ENCODE measurements at regions not wholly inside any gene's neighbourhood (a gene's known extent, or its start where the extent isn't known, plus 50 kb on each side); places are given as distances from the start of the nearest gene placed in this dataset.
"Not testable (repeated sequence)": the region's sequence is repeated elsewhere in the genome, so short reads cannot be mapped to it uniquely, and the experiment has no call there.

DNA sequence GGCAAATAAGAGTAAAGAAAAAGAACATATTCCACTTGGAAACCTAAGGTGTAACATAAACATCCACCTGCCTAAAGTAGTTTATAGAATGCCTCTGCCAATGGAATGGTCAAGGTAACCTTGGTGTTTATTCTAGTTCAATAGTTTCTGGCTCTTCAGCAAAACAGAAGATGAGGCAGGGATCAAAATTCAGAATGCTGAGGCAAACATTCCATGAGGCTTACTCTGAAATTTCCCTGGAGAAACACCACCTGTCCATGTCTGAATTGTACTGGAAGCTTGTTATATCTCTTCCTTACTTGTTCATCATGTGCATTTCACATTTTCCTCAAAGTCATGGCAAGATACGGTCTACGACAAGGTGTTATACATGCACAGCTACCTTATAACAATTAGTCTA, 1862.4 kb upstream of the ACO1 start:
- in situ Hi-C loops (cut with HindIII; ENCODE audit: low pct_ligation_motif_present, low pct_unique_long_range_greater_than_20kb, low sequenced_read_pairs) = no loop called here
- DNase-seq = no peak

DNA sequence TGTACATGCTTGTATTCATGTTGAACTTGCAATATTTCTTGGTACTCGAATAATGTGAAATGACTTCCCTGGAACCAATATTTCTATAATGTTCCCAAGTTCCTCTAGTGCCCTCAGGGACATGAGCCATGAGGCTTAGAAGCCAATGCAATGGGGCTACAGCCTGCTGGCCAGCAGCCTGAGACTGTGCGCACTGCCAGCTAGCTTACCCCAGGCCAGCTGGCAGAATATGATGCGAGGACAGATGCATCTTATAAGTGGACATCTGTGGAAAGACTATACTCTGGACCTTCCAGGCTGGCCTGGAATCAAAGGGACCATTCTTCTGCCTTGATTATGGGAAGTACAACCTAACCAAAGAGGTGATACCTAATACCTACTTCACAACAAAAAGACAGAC, 1862.0 kb upstream of the ACO1 start:
- in situ Hi-C loops (cut with HindIII; ENCODE audit: low pct_ligation_motif_present, low pct_unique_long_range_greater_than_20kb, low sequenced_read_pairs) = no loop called here
- DNase-seq = no peak

DNA sequence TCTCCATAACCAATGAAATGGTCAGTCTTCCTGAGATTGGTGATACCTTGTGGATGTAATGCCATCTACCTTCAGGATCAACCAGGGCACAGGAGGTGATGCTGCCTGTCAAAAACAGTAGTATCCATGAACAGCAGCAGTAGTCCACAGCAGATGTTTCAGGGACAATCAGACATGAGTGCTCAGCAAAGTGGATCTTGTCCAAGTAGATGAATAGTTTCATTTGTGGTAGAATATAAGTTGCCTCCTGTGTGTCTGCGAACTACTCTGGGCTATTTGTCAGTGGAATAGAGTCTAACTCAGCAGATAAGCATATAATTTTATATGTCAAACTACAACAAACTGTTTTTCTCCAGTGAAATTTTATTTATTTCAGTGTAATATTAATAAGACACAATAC, 1860.1 kb upstream of the ACO1 start:
- in situ Hi-C loops (cut with HindIII; ENCODE audit: low pct_ligation_motif_present, low pct_unique_long_range_greater_than_20kb, low sequenced_read_pairs) = no loop called here
- no peak for DNase-seq

DNA sequence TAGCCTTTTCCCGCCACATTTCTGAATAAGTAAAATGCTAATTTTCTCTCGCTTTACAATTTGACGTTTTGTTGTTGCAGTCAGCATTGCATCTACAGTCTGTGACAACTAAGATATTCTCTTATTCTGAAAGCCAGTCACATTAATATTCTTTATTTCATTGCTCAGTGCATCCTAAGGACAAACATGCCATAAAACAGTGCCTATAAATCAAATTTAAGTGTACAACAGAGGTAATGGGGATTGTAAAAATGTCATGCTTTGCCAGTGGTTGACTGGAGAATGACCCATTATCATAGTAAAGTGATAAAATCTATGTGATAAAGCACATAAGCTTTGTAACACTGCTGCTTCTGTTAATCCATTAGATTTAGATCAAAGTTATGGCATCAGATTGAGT, 1850.0 kb upstream of the ACO1 start:
- in situ Hi-C loops (cut with HindIII; ENCODE audit: low pct_ligation_motif_present, low pct_unique_long_range_greater_than_20kb, low sequenced_read_pairs) = no loop called here
- DNase-seq = no peak

DNA sequence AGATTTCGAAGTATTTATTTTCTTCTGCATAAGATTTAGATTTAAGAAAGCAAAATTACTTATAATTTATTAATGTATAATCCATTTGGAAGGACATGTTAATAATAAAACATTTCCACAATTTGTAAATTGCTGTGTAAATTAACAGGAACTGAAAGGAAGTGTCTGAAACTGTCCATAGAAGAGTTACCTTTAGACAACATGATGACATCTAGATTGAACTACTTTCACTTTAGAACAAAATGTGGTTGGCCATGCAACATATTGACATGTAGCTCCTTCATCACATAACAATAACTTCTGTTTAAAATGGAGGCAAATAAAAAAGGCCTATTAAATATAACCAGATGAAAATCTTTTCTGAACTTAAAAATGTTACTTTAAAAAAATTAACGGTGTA, 1849.5 kb upstream of the ACO1 start:
- in situ Hi-C loops (cut with HindIII; ENCODE audit: low pct_ligation_motif_present, low pct_unique_long_range_greater_than_20kb, low sequenced_read_pairs) = no loop called here
- no peak for DNase-seq

DNA sequence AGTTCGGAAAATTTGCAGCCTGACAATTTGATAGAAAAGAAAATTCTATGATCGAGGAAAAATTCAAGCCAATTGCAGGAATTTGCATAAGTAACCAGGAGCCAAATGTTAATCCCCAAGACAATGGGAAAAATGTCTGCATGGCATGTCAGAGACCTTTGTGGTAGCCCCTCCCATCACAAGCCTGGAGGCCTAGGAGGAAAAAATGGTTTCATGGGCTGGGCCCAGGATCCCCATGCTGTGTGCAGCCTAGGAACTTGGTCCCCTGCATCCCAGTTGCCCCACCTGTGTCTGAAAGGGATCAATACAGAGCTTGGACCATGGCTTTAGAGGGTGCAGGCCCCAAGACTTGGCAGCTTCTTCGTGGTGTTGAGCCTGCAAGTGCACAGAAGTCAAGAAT, 1847.9 kb upstream of the ACO1 start:
- DNase-seq = no peak
- in situ Hi-C loops (cut with HindIII; ENCODE audit: low pct_ligation_motif_present, low pct_unique_long_range_greater_than_20kb, low sequenced_read_pairs) = no loop called here

DNA sequence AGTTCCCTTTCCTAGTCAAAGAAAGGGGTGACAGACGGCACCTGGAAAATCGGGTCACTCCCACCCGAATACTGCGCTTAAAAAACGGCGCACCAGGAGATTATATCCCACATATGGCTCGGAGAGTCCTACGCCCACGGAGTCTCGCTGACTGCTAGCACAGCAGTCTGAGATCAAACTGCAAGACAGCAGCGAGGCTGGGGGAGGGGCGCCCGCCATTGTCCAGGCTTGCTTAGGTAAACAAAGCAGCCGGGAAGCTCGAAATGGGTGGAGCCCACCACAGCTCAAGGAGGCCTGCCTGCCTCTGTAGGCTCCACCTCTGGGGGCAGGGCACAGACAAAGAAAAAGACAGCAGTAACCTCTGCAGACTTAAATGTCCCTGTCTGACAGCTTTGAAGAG, 1844.7 kb upstream of the ACO1 start:
- DNase-seq; in situ Hi-C loops (cut with HindIII; ENCODE audit: low pct_ligation_motif_present, low pct_unique_long_range_greater_than_20kb, low sequenced_read_pairs): not testable (repeated sequence)

DNA sequence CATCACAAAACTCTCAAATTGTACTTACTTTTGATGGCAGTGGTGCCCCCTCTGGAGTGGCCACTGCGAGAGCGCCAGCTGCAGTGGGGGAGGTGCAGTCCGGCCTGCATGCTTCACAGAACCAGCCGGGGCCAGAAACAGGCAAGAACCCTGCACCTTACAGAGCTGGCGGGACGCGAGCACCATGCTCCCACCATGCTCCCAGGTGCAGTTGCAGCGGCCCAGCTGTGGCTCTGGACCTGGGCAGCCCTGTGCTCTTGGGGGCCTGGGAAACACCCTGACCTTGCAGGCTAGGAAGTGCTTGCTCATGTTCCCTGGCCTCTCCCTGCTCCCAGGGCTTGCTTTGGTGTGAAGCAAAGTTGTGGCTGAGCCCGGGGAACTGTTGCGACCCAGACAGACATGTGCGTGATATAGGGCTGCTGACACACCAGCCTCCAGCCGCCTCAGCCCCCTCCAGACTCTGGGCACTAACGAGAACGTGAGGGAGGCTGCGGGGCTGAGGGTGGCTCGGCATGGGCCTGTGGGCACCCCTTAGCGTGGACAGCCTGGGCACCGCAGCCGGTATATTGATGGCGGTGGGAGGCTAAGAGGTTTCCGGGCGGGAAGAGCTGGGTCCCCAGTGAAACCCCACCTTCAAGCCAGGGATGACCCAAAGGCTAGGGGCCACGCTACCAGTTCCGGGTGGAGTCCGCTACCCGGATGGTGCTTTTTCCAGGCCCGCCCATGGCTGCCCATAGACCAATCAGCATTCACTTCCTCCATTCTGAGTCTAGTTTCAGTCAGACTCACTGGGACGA, 1809.9 kb upstream of the ACO1 start:
- in situ Hi-C loops (cut with HindIII; ENCODE audit: low pct_ligation_motif_present, low pct_unique_long_range_greater_than_20kb, low sequenced_read_pairs) = no loop called here
- no peak for DNase-seq

DNA sequence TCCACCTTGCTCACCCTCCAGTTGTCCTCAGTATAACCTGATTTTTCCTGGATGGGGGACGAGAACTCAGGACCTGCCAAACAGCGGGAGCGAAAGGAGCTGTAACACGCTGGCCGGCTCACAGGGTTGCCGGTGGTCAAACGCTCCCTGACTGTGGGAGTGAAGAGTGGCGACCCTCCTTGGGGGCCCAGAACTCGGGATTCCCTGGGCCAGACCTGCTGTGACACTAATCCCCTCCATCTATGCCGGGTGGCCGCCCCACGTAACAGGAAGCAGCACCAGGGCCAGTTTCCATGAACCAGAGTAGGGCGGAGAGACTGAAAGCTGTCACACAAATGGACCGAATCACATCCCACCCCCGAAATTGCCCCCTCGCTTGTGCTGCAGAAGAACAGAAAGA, 1809.2 kb upstream of the ACO1 start:
- in situ Hi-C loops (cut with HindIII; ENCODE audit: low pct_ligation_motif_present, low pct_unique_long_range_greater_than_20kb, low sequenced_read_pairs) = no loop called here
- no peak for DNase-seq

DNA sequence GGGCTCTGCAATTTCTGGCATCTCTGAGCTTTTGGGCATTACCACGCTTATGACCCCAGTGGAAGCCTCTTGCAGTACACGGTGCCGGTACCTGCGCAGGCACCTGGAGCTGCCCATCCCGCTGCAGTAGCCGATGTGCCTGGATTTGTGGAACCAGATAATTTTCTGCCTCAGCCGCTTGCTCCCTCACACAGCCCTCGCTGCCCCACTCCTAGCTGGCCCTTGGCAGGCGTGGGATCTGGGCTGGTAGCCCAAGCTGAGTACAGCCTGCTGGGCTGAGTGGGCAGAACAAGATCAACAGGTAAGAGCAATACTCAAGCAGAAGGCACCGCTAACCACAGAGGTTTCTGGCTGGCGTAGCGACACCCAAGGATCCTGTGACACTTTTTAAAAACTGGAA, 1808.8 kb upstream of the ACO1 start:
- in situ Hi-C loops (cut with HindIII; ENCODE audit: low pct_ligation_motif_present, low pct_unique_long_range_greater_than_20kb, low sequenced_read_pairs) = no loop called here
- no peak for DNase-seq

DNA sequence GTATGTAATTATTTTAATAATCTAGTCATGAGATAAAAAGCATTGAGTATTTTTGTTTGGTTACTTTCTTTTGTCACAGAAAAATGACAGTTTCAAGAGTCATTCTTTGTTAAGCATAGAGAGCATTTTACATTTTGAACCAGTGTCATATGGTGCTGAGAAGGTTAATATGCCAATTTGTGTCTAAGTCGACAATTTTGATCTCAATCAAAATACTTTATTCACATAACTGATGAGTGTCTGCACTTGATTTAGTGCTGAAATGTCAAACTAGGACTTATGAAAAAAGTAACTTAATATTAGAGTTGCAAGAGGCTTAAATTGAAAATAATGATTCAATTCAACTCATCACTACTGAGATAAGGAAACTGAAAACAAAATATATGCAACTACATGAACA, 1804.6 kb upstream of the ACO1 start:
- in situ Hi-C loops (cut with HindIII; ENCODE audit: low pct_ligation_motif_present, low pct_unique_long_range_greater_than_20kb, low sequenced_read_pairs) = no loop called here
- DNase-seq = no peak

DNA sequence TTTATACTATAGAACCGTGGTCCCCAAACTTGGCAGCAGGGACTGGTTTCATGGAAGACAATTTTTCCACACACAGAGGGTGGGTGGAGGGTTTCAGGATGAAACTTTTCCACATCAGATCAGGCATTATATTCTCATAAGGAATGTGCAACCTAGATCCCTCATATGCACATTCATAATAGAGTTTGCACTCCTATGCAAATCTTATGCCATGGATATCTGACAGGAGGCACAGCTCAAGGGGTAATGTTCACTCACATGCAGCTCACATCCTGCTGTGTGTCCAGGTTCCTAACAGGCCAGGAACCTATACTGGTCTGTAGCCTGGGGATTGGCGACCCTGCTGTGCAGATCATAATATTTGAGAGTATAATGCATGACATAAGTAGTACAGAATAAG, 1802.2 kb upstream of the ACO1 start:
- in situ Hi-C loops (cut with HindIII; ENCODE audit: low pct_ligation_motif_present, low pct_unique_long_range_greater_than_20kb, low sequenced_read_pairs) = no loop called here
- no peak for DNase-seq

DNA sequence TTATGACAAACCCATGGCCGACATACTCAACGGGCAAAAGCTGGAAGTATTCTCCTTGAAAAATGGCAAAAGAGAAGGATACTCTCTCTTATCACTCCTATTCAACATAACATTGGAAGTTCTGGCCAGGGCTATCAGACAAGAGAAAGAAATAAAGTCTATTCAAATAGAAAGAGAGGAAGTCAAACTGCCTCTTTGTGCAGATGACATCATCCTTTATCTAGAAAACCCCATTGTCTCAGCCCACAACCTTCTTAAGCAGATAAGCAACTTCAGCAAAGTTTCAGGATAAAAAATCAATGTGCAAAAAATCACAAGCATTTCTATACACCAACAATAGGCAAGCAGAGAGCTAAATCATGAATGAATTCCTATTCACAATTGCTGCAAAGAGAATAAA, 1799.9 kb upstream of the ACO1 start:
- in situ Hi-C loops (cut with HindIII; ENCODE audit: low pct_ligation_motif_present, low pct_unique_long_range_greater_than_20kb, low sequenced_read_pairs) = no loop called here
- DNase-seq = no peak

DNA sequence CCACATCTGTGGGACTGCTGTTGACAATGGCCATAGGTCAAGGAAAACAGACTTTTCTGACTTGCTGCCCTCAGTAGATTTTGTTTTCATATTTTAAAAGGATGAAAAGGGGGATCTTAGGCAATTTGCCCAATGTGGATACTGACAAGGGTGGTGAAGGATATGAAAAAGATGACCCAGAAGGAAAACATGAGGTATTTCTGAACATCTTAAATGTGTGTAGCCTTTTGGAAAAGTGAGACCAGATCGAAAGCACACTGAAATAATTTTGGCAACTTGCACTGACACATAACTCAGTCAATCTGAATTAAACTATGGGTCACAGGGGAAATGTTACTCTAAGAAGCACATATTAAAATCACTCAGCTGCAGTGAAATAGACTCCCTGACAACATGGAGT, 1793.0 kb upstream of the ACO1 start:
- in situ Hi-C loops (cut with HindIII; ENCODE audit: low pct_ligation_motif_present, low pct_unique_long_range_greater_than_20kb, low sequenced_read_pairs) = no loop called here
- DNase-seq = no peak

DNA sequence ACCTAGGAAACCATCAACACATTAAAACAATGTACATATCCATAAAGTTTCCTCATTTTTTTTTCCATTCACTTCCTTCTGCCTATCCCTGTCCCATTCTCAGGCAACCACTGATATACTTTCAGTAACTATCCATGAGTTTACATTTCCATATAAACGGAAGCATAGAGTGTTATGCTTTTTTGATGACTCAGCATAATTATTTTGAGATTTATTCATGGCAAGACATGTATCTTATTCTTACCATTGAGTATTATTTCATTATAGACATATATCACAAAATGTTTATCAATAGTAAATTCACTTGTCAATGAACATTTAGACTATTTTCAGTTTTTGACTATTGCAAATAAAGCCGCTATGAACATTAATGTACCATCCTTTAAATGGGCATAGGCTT, 1786.8 kb upstream of the ACO1 start:
- no peak for DNase-seq
- in situ Hi-C loops (cut with HindIII; ENCODE audit: low pct_ligation_motif_present, low pct_unique_long_range_greater_than_20kb, low sequenced_read_pairs) = no loop called here

DNA sequence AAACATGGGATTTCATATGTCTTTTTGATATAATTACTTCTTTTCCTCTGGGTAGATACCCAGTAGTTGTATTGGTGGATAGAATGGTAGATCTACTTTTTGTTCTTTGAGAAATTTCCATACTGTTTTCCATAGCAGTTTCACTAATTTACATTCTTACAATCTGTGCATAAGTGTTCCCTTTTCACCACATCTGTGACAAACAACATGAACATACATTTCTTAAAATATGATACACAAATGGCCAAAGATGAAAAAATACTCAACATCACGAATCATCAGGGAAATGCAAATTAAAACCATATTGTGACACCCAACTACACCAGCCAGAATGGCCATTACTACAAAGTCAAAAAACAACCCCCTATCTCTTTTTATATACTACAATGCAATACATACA, 1778.5 kb upstream of the ACO1 start:
- in situ Hi-C loops (cut with HindIII; ENCODE audit: low pct_ligation_motif_present, low pct_unique_long_range_greater_than_20kb, low sequenced_read_pairs) = no loop called here
- DNase-seq = no peak

DNA sequence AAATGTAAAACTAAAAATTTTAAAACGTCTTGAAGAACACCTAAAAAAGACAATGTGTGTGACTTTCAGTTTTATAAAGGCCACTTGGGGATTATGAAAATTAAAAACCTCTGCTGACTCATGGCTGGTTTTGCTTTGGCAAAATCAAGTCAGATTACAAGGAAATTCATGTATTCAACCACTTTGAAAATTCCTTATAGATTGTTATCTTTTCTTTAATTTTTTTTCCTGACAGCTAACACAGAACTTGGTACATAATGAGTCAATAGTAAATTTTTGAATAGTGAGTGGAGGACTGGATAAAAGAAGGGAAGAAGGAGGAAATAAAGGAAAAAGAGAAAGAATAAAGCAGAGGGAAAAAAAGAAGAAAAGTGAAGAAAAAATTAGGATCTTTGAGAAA, 1774.7 kb upstream of the ACO1 start:
- no peak for DNase-seq
- in situ Hi-C loops (cut with HindIII; ENCODE audit: low pct_ligation_motif_present, low pct_unique_long_range_greater_than_20kb, low sequenced_read_pairs) = no loop called here

DNA sequence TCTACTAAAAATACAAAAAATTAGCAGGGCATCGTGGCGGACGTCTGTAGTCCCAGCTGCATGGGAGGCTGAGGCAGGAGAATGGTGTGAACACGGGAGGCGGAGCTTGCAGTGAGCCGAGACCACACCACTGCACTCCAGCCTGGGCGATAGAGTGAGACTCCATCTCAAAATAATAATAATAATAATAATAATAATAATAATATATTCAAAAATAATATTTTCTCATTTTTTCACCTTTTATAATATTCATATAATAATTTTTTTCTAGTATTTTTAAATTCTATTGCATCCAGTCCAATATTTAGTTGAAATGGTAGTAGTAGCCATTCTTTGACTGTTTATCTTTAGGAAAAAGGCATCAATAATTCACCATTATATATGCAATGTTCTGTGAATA, 1767.7 kb upstream of the ACO1 start:
- DNase-seq; in situ Hi-C loops (cut with HindIII; ENCODE audit: low pct_ligation_motif_present, low pct_unique_long_range_greater_than_20kb, low sequenced_read_pairs): not testable (repeated sequence)

DNA sequence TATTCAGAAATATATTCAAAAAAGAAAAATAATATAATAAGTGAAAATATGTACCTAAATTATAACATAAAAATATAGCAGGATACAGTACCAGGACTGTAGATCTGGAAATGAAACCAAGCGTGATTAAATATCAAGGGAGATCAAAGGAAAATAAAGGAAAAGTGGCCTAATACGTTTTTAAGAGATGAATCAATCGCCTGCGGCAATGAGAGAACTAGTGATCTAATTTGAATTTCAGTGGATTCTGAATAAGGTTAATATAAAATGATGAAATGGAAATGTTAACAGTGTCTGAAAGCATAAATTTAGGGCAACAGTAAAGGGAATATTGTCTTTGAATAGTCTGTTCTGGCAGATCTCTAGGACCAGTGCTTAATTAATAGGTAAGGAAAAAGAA, 1761.9 kb upstream of the ACO1 start:
- DNase-seq = no peak
- in situ Hi-C loops (cut with HindIII; ENCODE audit: low pct_ligation_motif_present, low pct_unique_long_range_greater_than_20kb, low sequenced_read_pairs) = no loop called here

DNA sequence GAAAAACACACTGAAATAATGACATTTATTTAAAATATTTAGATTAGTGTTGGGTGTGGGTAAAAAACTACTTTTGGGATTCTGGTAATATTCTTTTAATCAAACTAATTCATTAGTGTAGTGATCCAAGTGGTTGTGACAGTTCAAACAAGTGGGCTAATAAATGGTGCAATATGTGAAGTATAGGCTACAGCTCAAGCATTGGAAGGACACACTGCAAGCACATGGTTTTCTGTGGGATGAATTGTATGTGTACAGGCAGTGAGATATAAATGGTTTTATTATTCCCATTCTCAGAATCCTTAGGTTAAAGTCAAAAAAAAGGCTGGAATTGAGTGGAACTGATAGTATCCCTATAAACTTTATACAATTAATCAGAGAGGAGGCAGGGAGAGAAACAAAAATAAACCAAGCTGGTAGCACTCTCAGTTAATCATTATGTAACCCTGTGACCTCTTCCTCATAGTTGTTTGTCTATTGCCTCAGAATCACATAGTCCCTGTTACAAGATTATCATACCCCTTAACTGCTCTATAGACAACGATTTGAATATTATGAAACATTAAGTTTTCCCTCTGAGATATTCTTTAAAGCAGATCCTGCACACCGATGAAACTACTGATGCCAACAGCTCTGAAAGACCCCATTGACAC, 1755.4 kb upstream of the ACO1 start:
- peak; percentile 38 for DNase-seq
- in situ Hi-C loops (cut with HindIII; ENCODE audit: low pct_ligation_motif_present, low pct_unique_long_range_greater_than_20kb, low sequenced_read_pairs) = no loop called here

All from ACHN (cell line).